ENCODE measurements at regions not wholly inside any gene's neighbourhood (a gene's known extent, or its start where the extent isn't known, plus 50 kb on each side); places are given as distances from the start of the nearest gene placed in this dataset.

GRCh38 chr17:51563961-51564360 is 303.6 kb downstream of the UTP18 start:
- no peak for TF ChIP-seq POLR2A (IDR thresholded peaks at IDR 0.05; ENCODE audit: low read depth, low read length)
- TF ChIP-seq POLR2AphosphoS5 (IDR thresholded peaks at IDR 0.05; ENCODE audit: low read depth, low read length), result no peak
- no peak for TF ChIP-seq TAF1 (IDR thresholded peaks at IDR 0.05; ENCODE audit: low read depth, low read length)
- TF ChIP-seq PAX5 (IDR thresholded peaks at IDR 0.05; ENCODE audit: insufficient read depth, low read length, severe bottlenecking), result no peak
- TF ChIP-seq POU2F2 (IDR thresholded peaks at IDR 0.05; ENCODE audit: low read depth, low read length), result no peak
- TF ChIP-seq SPI1 (IDR thresholded peaks at IDR 0.05; ENCODE audit: low read depth, low read length), result no peak

All from GM12891 (cell line).